ENCODE measurements at regions not wholly inside any gene's neighbourhood (a gene's known extent, or its start where the extent isn't known, plus 50 kb on each side); places are given as distances from the start of the nearest gene placed in this dataset.
A peak's percentile ranks its signal among the peaks of the same experiment; 100 is the strongest.

DNA sequence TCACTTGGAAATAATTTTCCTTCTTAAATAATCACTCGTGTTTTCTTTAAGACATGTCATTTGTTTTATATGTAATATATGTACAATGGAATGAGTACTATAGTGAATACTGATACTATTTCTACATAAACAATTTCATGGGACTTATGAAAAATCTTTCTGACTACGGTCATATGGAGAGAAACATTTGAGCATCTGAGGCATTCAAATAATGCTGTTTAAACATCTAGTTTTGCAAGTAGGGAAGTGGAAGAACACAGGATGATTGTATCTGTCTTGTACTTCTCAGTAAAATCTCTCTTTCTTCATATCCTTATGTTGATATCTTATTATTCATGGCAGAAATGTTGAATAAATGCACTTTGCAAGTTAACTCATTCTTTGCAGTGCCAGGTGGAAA is 599.5 kb upstream of the KCNMB2 start:
- DNase-seq (ENCODE audit: low read depth), result no peak
- TF ChIP-seq, protein P1, sequence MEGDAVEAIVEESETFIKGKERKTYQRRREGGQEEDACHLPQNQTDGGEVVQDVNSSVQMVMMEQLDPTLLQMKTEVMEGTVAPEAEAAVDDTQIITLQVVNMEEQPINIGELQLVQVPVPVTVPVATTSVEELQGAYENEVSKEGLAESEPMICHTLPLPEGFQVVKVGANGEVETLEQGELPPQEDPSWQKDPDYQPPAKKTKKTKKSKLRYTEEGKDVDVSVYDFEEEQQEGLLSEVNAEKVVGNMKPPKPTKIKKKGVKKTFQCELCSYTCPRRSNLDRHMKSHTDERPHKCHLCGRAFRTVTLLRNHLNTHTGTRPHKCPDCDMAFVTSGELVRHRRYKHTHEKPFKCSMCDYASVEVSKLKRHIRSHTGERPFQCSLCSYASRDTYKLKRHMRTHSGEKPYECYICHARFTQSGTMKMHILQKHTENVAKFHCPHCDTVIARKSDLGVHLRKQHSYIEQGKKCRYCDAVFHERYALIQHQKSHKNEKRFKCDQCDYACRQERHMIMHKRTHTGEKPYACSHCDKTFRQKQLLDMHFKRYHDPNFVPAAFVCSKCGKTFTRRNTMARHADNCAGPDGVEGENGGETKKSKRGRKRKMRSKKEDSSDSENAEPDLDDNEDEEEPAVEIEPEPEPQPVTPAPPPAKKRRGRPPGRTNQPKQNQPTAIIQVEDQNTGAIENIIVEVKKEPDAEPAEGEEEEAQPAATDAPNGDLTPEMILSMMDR (conservative IDR thresholded peaks at IDR 0.05; ENCODE audit: low read length), result no peak
- H3K4me3 ChIP-seq (ENCODE audit: low read length), result no peak overlapping the region

DNA sequence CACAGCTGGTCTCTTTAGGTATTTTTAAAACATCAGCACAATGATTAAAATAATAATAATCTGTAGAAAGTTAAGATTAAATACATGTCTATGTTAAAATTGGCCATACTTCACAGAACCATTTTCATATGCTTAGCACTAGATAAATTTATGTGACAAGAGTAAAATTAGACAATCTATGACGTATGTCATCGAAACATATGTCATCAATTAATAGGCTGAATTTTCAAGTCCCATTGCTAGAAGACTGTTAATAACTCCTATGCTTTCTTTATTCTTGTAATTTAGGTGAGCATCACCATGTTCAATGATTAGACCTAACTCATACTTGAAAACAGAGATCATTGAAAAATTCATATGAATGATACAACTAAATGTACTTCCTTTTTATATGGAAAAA is 593.3 kb upstream of the KCNMB2 start:
- no peak overlapping the region for H3K4me3 ChIP-seq (ENCODE audit: low read length)
- no peak for DNase-seq (ENCODE audit: low read depth)
- TF ChIP-seq, protein P1 (conservative IDR thresholded peaks at IDR 0.05; ENCODE audit: low read length), result no peak

DNA sequence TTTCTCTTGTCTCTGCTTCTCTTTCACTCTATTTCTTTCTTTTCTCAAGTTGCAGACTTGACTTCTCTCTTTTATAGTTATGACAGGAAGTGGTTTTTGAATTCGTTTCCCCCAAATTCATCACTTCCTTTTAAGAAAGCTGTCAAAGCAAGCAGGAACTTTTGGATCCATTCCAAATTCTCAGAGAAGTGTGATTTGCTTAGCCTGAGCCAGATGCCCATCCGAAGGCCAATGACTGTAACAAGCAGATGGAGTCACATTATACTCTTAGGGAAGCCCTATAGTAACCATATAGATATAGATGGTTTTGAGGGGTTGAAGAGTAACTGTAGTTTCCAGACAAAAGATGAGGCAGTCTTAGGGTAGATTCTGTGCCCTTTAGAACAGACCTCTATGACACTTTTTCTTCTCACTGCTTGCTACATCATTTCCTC is 592.0 kb upstream of the KCNMB2 start:
- TF ChIP-seq, protein P1 (conservative IDR thresholded peaks at IDR 0.05; ENCODE audit: low read length), result no peak
- no peak for DNase-seq (ENCODE audit: low read depth)
- H3K4me3 ChIP-seq (ENCODE audit: low read length), result no peak overlapping the region

DNA sequence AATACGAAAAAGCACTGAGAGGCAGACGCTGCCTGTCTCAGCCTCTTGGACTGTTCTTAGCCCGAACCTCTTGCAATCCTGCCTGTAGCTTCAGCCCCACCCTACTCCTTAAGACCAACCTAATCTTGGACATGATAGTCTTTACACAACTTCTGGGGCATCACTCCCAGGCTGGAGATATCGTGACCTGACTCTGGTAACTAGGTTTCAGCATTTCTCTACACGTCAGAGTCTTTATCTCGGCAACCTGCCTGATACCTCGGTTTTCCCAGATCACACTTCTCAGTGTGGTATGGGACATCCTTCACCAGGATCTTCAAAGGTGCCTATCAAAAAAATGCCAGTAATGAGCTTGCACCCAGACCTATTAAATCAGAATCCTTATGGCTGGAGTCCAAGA is 590.2 kb upstream of the KCNMB2 start:
- TF ChIP-seq, protein P1 (conservative IDR thresholded peaks at IDR 0.05; ENCODE audit: low read length), result no peak
- H3K4me3 ChIP-seq (ENCODE audit: low read length), result no peak overlapping the region
- DNase-seq (ENCODE audit: low read depth), result no peak

DNA sequence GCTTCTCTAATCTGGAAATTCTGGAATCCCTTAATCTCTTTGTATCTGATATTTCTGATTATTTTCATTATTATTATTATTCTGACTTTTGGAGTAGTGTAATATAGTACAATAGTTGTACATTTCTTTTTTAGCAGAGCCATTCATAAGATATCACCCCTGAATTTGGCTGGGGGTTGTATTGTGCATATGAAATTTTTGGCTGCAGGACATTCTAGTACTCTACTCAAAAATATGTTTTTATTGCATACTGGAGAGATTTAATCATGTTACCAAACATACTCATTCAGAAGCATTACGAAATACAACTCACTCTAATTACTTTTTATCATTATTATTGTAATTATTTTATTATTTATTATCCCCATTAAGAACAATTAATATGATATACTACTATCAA is 589.7 kb upstream of the KCNMB2 start:
- TF ChIP-seq, protein P1 (conservative IDR thresholded peaks at IDR 0.05; ENCODE audit: low read length), result no peak
- H3K4me3 ChIP-seq (ENCODE audit: low read length), result no peak overlapping the region
- DNase-seq (ENCODE audit: low read depth), result peak; percentile 32

DNA sequence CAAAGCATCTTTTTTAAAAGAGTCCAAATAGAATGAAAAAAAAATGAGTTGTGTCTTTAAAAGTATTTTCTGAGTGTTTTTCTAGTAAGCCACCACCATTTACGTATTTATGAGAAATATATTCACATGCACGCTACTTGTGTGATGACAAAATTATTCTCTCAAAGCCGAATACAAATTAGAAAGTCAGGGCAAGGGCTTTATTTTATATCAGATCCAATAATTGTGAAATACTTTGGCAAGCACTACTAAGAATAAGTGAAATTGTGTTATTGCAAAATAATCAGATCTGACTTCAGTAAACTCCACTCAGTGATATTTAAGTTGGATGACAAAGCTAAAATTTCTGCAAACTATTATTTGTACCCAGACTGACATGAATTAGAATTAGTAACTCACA is 589.3 kb upstream of the KCNMB2 start:
- peak; percentile 80 for DNase-seq (ENCODE audit: low read depth)
- no peak overlapping the region for H3K4me3 ChIP-seq (ENCODE audit: low read length)
- TF ChIP-seq, protein P1 (conservative IDR thresholded peaks at IDR 0.05; ENCODE audit: low read length), result no peak

DNA sequence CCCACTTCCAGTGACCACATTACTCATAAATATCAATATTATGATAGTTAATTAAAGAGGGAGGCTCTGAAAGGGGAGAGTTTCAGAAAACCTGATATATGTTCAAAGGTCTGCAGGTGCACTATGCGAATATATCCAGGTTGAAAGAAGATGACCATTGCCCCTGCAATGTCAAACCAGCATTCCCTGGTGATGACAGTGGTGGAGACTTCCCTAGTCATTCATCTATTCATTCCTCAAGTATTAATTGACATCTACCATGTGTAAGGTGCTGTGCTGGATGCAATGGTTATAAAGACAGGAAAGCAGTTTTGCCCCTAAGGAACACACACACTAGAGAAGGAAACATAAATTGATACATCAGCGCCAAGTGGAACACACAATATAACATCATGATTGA is 588.3 kb upstream of the KCNMB2 start:
- TF ChIP-seq, protein P1 (conservative IDR thresholded peaks at IDR 0.05; ENCODE audit: low read length), result no peak
- DNase-seq (ENCODE audit: low read depth), result no peak
- no peak overlapping the region for H3K4me3 ChIP-seq (ENCODE audit: low read length)

Measured in AG10803 (cell line).